ENCODE measurements at regions not wholly inside any gene's neighbourhood (a gene's known extent, or its start where the extent isn't known, plus 50 kb on each side); places are given as distances from the start of the nearest gene placed in this dataset.

DNA sequence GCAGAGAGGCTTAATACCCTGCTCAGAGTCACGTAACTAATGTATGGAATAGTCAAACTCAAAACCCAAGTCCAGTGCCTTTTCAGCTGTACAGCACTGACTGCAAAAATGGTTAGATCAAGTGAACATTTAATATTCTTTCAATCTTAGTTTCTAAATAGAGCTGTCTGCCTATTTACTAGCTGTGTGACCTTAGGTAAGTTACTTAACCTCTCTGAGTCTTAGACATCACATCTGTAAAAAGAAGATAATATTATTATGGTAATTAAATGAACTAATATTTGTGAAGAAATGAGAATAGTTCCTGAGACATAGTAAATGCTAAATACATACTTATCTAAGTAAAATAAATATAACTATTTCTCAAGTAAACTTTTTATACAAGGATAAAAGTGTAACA, 235.5 kb downstream of the SAMD5 start:
- DNase-seq (ENCODE audit: extremely low read depth, insufficient read length): no peak
- Histone ChIP-seq H3K4me3 (replicated peaks; ENCODE audit: low read depth, low read length) (no peak overlapping the region), H3K27me3 (replicated peaks; ENCODE audit: control insufficient read depth, insufficient read depth, low read length) (no peaks in the 10 kb centered on the region), H3K36me3 (ENCODE audit: control insufficient read depth, insufficient read depth, low read length) (no peaks in the 10 kb centered on the region)
- TF ChIP-seq CTCF (IDR thresholded peaks at IDR 0.05; ENCODE audit: insufficient read depth, low read length, poor library complexity, severe bottlenecking): no peak

GRCh38 chr6:147749331-147749730, 240.8 kb downstream of the SAMD5 start:
- no peak for TF ChIP-seq CTCF (IDR thresholded peaks at IDR 0.05; ENCODE audit: insufficient read depth, low read length, poor library complexity, severe bottlenecking)

DNA sequence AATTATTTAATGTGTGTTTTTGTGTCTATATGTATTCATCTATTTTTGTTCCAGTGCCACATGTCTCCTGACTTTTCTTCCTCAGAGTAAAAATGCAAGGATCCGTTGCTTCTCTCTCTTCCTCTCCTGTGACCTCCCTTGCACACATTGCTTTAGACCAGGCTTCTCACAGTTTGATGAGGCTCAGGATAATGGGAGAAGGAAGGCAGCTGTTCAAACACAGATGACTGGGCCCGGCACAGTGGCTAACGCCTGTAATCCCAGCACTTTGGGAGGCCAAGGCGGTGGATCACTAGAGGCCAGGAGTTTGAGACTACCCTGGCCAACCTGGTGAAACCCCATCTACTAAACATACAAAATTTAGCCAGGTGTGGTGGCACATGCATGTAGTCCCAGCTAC, 241.9 kb downstream of the SAMD5 start:
- Histone ChIP-seq H3K36me3 (ENCODE audit: control insufficient read depth, insufficient read depth, low read length) (no peaks in the 10 kb centered on the region), H3K4me3 (replicated peaks; ENCODE audit: low read depth, low read length) (no peak overlapping the region), H3K27me3 (replicated peaks; ENCODE audit: control insufficient read depth, insufficient read depth, low read length) (no peaks in the 10 kb centered on the region)
- no peak for TF ChIP-seq CTCF (IDR thresholded peaks at IDR 0.05; ENCODE audit: insufficient read depth, low read length, poor library complexity, severe bottlenecking)
- no peak for DNase-seq (ENCODE audit: extremely low read depth, insufficient read length)

More at GRCh38 chr6:147749331-147749730, 240.8 kb downstream of the SAMD5 start:
- H3K27me3 ChIP-seq (replicated peaks; ENCODE audit: control insufficient read depth, insufficient read depth, low read length): no peaks in the 10 kb centered on the region
- DNase-seq (ENCODE audit: extremely low read depth, insufficient read length): no peak
- no peak overlapping the region for H3K4me3 ChIP-seq (replicated peaks; ENCODE audit: low read depth, low read length)
- no peaks in the 10 kb centered on the region for H3K36me3 ChIP-seq (ENCODE audit: control insufficient read depth, insufficient read depth, low read length)

DNA sequence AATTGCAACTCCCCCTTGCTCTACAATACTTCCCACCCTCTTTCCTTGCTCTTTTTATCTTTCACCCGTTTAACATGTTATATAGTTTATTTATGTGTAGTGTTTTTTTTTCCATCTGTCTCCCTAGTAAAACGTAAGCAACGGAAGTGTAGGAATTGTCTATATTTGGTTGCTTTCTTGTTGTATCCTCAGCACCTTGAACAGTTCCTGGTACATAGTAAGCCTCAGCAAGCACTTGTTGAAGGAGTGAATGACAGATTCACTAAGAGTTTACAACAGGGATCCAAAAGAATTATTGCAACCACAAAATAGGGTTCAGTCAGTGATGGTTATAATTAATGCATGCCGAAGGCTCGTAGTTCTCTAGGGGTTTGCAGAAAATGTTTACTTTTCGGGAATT, 242.7 kb downstream of the SAMD5 start:
- Histone ChIP-seq H3K4me3 (replicated peaks; ENCODE audit: low read depth, low read length) (no peak overlapping the region), H3K36me3 (ENCODE audit: control insufficient read depth, insufficient read depth, low read length) (no peaks in the 10 kb centered on the region), H3K27me3 (replicated peaks; ENCODE audit: control insufficient read depth, insufficient read depth, low read length) (no peaks in the 10 kb centered on the region)
- DNase-seq (ENCODE audit: extremely low read depth, insufficient read length): no peak
- no peak for TF ChIP-seq CTCF (IDR thresholded peaks at IDR 0.05; ENCODE audit: insufficient read depth, low read length, poor library complexity, severe bottlenecking)

DNA sequence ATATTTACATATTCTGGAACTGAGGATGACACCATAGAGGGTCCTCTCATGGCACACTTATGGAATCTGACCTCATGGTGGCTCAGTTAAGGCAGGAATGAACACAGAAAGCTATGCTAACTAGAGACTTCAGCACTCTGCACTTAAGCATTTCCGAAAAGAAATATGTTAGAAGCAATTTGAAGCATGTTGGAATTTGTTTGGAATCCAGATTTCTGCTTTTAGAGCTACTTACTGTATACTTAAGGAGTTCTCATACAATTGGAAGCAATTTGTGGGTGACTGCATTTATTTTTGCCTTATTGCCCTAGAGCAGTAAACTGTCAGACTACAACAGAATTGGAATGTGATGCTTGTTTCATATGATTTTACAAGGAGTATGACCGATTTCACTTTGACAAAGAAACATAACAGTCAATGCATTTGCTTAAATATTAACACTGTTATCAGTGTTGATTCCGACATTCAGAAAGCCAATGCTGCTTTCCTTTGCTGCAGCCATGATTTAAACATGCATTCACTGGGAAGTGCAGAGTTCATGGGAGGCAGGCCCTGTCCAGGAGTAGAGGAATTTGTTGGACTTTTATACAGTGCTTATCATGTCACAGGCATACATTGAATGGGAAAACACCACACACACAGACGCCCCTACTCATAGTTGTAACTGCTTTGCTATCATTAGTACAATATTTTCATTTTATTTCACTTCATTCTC, 244.4 kb downstream of the SAMD5 start:
- H3K27me3 ChIP-seq (replicated peaks; ENCODE audit: control insufficient read depth, insufficient read depth, low read length): no peaks in the 10 kb centered on the region
- no peak for TF ChIP-seq CTCF (IDR thresholded peaks at IDR 0.05; ENCODE audit: insufficient read depth, low read length, poor library complexity, severe bottlenecking)
- no peaks in the 10 kb centered on the region for H3K36me3 ChIP-seq (ENCODE audit: control insufficient read depth, insufficient read depth, low read length)
- no peak overlapping the region for H3K4me3 ChIP-seq (replicated peaks; ENCODE audit: low read depth, low read length)
- no peak for DNase-seq (ENCODE audit: extremely low read depth, insufficient read length)

GRCh38 chr6:147755999-147756398, 247.5 kb downstream of the SAMD5 start:
- no peak for TF ChIP-seq CTCF (IDR thresholded peaks at IDR 0.05; ENCODE audit: insufficient read depth, low read length, poor library complexity, severe bottlenecking)
- H3K36me3 ChIP-seq (ENCODE audit: control insufficient read depth, insufficient read depth, low read length): no peaks in the 10 kb centered on the region
- H3K4me3 ChIP-seq (replicated peaks; ENCODE audit: low read depth, low read length): no peak overlapping the region
- H3K27me3 ChIP-seq (replicated peaks; ENCODE audit: control insufficient read depth, insufficient read depth, low read length): no peaks in the 10 kb centered on the region
- DNase-seq (ENCODE audit: extremely low read depth, insufficient read length): no peak

Measured in GM06990 (cell line).